ENCODE measurements at regions not wholly inside any gene's neighbourhood (a gene's known extent, or its start where the extent isn't known, plus 50 kb on each side); places are given as distances from the start of the nearest gene placed in this dataset.

GRCh38 chr2:157077753-157078350 is 179.7 kb upstream of the GALNT5 start:
- in situ Hi-C loops (cut with MboI; ENCODE audit: low pct_unique_long_range_greater_than_20kb, low sequenced_read_pairs) = no loop called here
- no peak for DNase-seq

- DNase-seq = no peak
- in situ Hi-C loops (cut with MboI; ENCODE audit: low pct_unique_long_range_greater_than_20kb, low sequenced_read_pairs) = no loop called here
These were observed 174.6 kb upstream of the GALNT5 start for GRCh38 chr2:157082950-157083349.

- in situ Hi-C loops (cut with MboI; ENCODE audit: low pct_unique_long_range_greater_than_20kb, low sequenced_read_pairs) = no loop called here
- no peak for DNase-seq
These were observed 172.0 kb upstream of the GALNT5 start for GRCh38 chr2:157085522-157085921.

- DNase-seq = no peak
- in situ Hi-C loops (cut with MboI; ENCODE audit: low pct_unique_long_range_greater_than_20kb, low sequenced_read_pairs) = no loop called here
These were observed 170.0 kb upstream of the GALNT5 start for GRCh38 chr2:157087373-157088002.

- in situ Hi-C loops (cut with MboI; ENCODE audit: low pct_unique_long_range_greater_than_20kb, low sequenced_read_pairs) = no loop called here
- DNase-seq = no peak
These were observed 163.8 kb upstream of the GALNT5 start for GRCh38 chr2:157093666-157094065.

- in situ Hi-C loops (cut with MboI; ENCODE audit: low pct_unique_long_range_greater_than_20kb, low sequenced_read_pairs) = no loop called here
- no peak for DNase-seq
These were observed 152.1 kb upstream of the GALNT5 start for GRCh38 chr2:157105372-157105771.

- in situ Hi-C loops (cut with MboI; ENCODE audit: low pct_unique_long_range_greater_than_20kb, low sequenced_read_pairs) = no loop called here
- no peak for DNase-seq
These were observed 150.6 kb upstream of the GALNT5 start for GRCh38 chr2:157106950-157107349.

GRCh38 chr2:157107460-157107859 is 150.0 kb upstream of the GALNT5 start:
- in situ Hi-C loops (cut with MboI; ENCODE audit: low pct_unique_long_range_greater_than_20kb, low sequenced_read_pairs) = no loop called here
- no peak for DNase-seq

GRCh38 chr2:157107877-157108276 is 149.6 kb upstream of the GALNT5 start:
- in situ Hi-C loops (cut with MboI; ENCODE audit: low pct_unique_long_range_greater_than_20kb, low sequenced_read_pairs) = no loop called here
- DNase-seq = no peak

- no peak for DNase-seq
- in situ Hi-C loops (cut with MboI; ENCODE audit: low pct_unique_long_range_greater_than_20kb, low sequenced_read_pairs) = no loop called here
These were observed 134.7 kb upstream of the GALNT5 start for GRCh38 chr2:157122776-157123175.

- in situ Hi-C loops (cut with MboI; ENCODE audit: low pct_unique_long_range_greater_than_20kb, low sequenced_read_pairs) = no loop called here
- DNase-seq = no peak
These were observed 132.8 kb upstream of the GALNT5 start for GRCh38 chr2:157124731-157125130.

GRCh38 chr2:157125685-157126084 is 131.8 kb upstream of the GALNT5 start:
- in situ Hi-C loops (cut with MboI; ENCODE audit: low pct_unique_long_range_greater_than_20kb, low sequenced_read_pairs) = no loop called here
- DNase-seq = no peak

GRCh38 chr2:157127249-157128012 is 130.1 kb upstream of the GALNT5 start:
- in situ Hi-C loops (cut with MboI; ENCODE audit: low pct_unique_long_range_greater_than_20kb, low sequenced_read_pairs) = no loop called here
- no peak for DNase-seq

- no peak for DNase-seq
- in situ Hi-C loops (cut with MboI; ENCODE audit: low pct_unique_long_range_greater_than_20kb, low sequenced_read_pairs) = no loop called here
These were observed 113.6 kb upstream of the GALNT5 start for GRCh38 chr2:157143901-157144300.

GRCh38 chr2:157149270-157149669 is 108.2 kb upstream of the GALNT5 start:
- in situ Hi-C loops (cut with MboI; ENCODE audit: low pct_unique_long_range_greater_than_20kb, low sequenced_read_pairs) = no loop called here
- no peak for DNase-seq

GRCh38 chr2:157150747-157151146 is 106.8 kb upstream of the GALNT5 start:
- in situ Hi-C loops (cut with MboI; ENCODE audit: low pct_unique_long_range_greater_than_20kb, low sequenced_read_pairs) = no loop called here
- DNase-seq = no peak

- DNase-seq = no peak
- in situ Hi-C loops (cut with MboI; ENCODE audit: low pct_unique_long_range_greater_than_20kb, low sequenced_read_pairs) = no loop called here
These were observed 105.1 kb upstream of the GALNT5 start for GRCh38 chr2:157152362-157152761.

GRCh38 chr2:157155992-157156391 is 101.5 kb upstream of the GALNT5 start:
- in situ Hi-C loops (cut with MboI; ENCODE audit: low pct_unique_long_range_greater_than_20kb, low sequenced_read_pairs) = no loop called here

GRCh38 chr2:157158111-157158510 is 99.4 kb upstream of the GALNT5 start:
- DNase-seq = no peak
- in situ Hi-C loops (cut with MboI; ENCODE audit: low pct_unique_long_range_greater_than_20kb, low sequenced_read_pairs) = no loop called here

More at GRCh38 chr2:157155992-157156391, 101.5 kb upstream of the GALNT5 start:
- no peak for DNase-seq

GRCh38 chr2:157159221-157159934 is 98.1 kb upstream of the GALNT5 start:
- DNase-seq = no peak
- in situ Hi-C loops (cut with MboI; ENCODE audit: low pct_unique_long_range_greater_than_20kb, low sequenced_read_pairs) = no loop called here
